Activated T-helper 2 cell treated with anti-CD3 and anti-CD28 coated beads, Interferon-gamma antibody, Interleukin-2, Interleukin-4, amounts not matched to agents 10 μg/mL and 5 μg/mL and 100 μg/mL, durations not matched to agents 14 hours and 24 hours and 36 hours (primary cell): ENCODE measurements at regions not wholly inside any gene's neighbourhood (a gene's known extent, or its start where the extent isn't known, plus 50 kb on each side); places are given as distances from the start of the nearest gene placed in this dataset.
"Not testable (repeated sequence)": the region's sequence is repeated elsewhere in the genome, so short reads cannot be mapped to it uniquely, and the experiment has no call there.

Experiments
- DNase-seq: peaks from one replicate; pipeline ENCODE4 v3.0.0; 2021; ENCODE audit warnings: low spot score
- H3K27ac Mint-ChIP-seq: one replicate; pipeline ENCODE4 v1.8.0; 2021; ENCODE audit warnings: mixed read lengths
- H3K27me3 Mint-ChIP-seq: one replicate; pipeline ENCODE4 v1.8.0; 2021; ENCODE audit warnings: low read depth, mixed read lengths
- H3K36me3 Mint-ChIP-seq: one replicate; pipeline ENCODE4 v1.8.0; 2021; ENCODE audit warnings: low read depth, mixed read lengths
- H3K4me1 Mint-ChIP-seq: one replicate; pipeline ENCODE4 v1.8.0; 2021; ENCODE audit warnings: low read depth, mixed read lengths
- H3K4me3 Mint-ChIP-seq: one replicate; pipeline ENCODE4 v1.8.0; 2021; ENCODE audit warnings: low read depth, mild to moderate bottlenecking, moderate library complexity, mixed read lengths
- H3K9me3 Mint-ChIP-seq: one replicate; pipeline ENCODE4 v1.8.0; 2021; ENCODE audit warnings: mixed read lengths
- intact Hi-C: fragments of 100-400 bp; cut with micrococcal nuclease; formaldehyde crosslinking; loops from one replicate; pipeline ENCODE4 v1.15.1; 2023

DNA sequence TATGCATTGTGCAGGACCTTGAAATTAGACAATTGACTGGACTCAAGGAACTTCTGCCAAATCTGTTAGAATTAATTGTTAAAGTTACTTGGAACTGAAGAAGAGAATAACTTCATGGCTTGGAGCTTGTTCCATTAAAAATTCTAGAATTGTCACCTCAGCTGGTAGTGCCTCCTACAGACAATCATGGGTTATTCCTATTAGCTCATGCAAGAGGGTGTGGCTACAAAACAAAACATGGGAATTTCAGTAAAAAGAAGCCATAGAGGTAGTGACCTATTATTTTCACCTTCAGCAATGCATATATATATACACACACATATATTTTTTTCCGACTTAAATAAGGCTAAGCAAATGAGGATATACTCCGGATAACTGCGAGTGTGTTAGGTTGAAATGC, 181.9 kb upstream of the DTNA start:
- intact Hi-C loops = no loop called here
- Mint-ChIP-seq H3K4me3 (no peak overlapping the region), H3K27ac (no peak overlapping the region), H3K36me3 (no peaks in the 10 kb centered on the region), H3K27me3 (no peaks in the 10 kb centered on the region), H3K9me3 (no peaks in the 10 kb centered on the region), H3K4me1 (no peaks in the 10 kb centered on the region)
- DNase-seq = no peak

GRCh38 chr18:34529358-34530335, 180.5 kb upstream of the DTNA start:
- DNase-seq = no peak
- intact Hi-C loops = loop anchor here (10.0 kb wide), 1 partner anchor 55 kb away; no protein-coding TSS in a partner anchor
- Mint-ChIP-seq H3K27ac (no peak overlapping the region), H3K4me3 (no peak overlapping the region), H3K9me3 (no peaks in the 10 kb centered on the region), H3K36me3 (no peaks in the 10 kb centered on the region), H3K4me1 (no peaks in the 10 kb centered on the region), H3K27me3 (no peaks in the 10 kb centered on the region)

GRCh38 chr18:34531110-34531509, 179.0 kb upstream of the DTNA start:
- H3K27ac Mint-ChIP-seq = no peak overlapping the region
- intact Hi-C loops = loop anchor here (10.0 kb wide), 1 partner anchor 56 kb away; no protein-coding TSS in a partner anchor
- no peaks in the 10 kb centered on the region for H3K4me1 Mint-ChIP-seq
- H3K27me3 Mint-ChIP-seq = no peaks in the 10 kb centered on the region
- no peaks in the 10 kb centered on the region for H3K36me3 Mint-ChIP-seq
- no peaks in the 10 kb centered on the region for H3K9me3 Mint-ChIP-seq
- DNase-seq = no peak
- H3K4me3 Mint-ChIP-seq = no peak overlapping the region

DNA sequence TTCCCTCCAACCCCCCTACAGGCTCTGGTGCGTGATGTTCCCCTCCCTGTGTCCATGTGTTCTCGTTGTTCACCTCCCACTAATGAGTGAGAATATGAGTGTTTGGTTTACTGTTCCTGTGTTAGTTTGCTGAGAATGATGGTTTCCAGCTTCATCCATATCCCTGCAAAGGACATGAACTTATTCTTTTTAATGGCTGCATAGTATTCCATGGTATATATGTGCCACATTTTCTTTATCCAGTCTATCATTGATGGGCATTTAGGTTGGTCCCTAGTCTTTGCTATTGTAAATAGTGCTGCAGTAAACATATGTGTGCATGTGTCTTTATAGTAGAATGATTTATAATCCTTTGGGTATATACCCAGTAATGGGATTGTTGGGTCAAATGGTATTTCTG, 175.5 kb upstream of the DTNA start:
- not testable (repeated sequence) for H3K36me3 Mint-ChIP-seq, H3K4me3 Mint-ChIP-seq, H3K27me3 Mint-ChIP-seq, H3K27ac Mint-ChIP-seq, DNase-seq, H3K9me3 Mint-ChIP-seq, H3K4me1 Mint-ChIP-seq
- intact Hi-C loops = loop anchor here (10.0 kb wide), 1 partner anchor 60 kb away; no protein-coding TSS in a partner anchor

- Mint-ChIP-seq H3K4me1 (no peaks in the 10 kb centered on the region), H3K27ac (no peak overlapping the region), H3K36me3 (no peaks in the 10 kb centered on the region), H3K4me3 (no peak overlapping the region), H3K9me3 (no peaks in the 10 kb centered on the region), H3K27me3 (no peaks in the 10 kb centered on the region)
- DNase-seq = no peak
- intact Hi-C loops = no loop called here
Observed at GRCh38 chr18:34540897-34541296, 169.2 kb upstream of the DTNA start.

- no peaks in the 10 kb centered on the region for H3K36me3 Mint-ChIP-seq
- intact Hi-C loops = no loop called here
Observed at GRCh38 chr18:34542625-34543024, 167.5 kb upstream of the DTNA start.

DNA sequence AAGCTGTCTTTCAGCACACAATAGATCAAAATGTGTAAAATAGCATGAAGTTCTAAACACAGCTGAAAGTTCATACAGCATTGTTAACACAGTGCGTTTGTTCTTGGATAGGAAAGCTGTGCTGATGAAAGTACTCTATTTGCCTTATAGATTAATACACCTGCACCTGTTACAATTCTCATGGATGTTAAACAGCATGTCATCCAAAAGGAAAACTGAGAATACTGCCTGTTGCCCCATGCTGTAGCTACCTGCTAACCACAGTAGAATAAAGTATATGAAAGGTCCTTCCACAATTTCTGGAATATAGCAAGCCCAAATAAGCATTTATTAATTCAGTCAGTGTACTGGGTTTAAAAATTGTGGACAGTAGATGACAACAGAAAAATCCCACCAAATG, 166.7 kb upstream of the DTNA start:
- H3K4me3 Mint-ChIP-seq = no peak overlapping the region
- intact Hi-C loops = no loop called here
- no peak overlapping the region for H3K27ac Mint-ChIP-seq
- H3K9me3 Mint-ChIP-seq = no peaks in the 10 kb centered on the region
- no peaks in the 10 kb centered on the region for H3K4me1 Mint-ChIP-seq
- DNase-seq = no peak
- no peaks in the 10 kb centered on the region for H3K27me3 Mint-ChIP-seq
- no peaks in the 10 kb centered on the region for H3K36me3 Mint-ChIP-seq

More at GRCh38 chr18:34542625-34543024, 167.5 kb upstream of the DTNA start:
- H3K4me1 Mint-ChIP-seq = no peaks in the 10 kb centered on the region
- DNase-seq = no peak
- no peak overlapping the region for H3K4me3 Mint-ChIP-seq
- H3K27me3 Mint-ChIP-seq = no peaks in the 10 kb centered on the region
- no peak overlapping the region for H3K27ac Mint-ChIP-seq
- no peaks in the 10 kb centered on the region for H3K9me3 Mint-ChIP-seq

GRCh38 chr18:34543945-34544344, 166.2 kb upstream of the DTNA start:
- Mint-ChIP-seq H3K27me3 (no peaks in the 10 kb centered on the region), H3K4me3 (no peak overlapping the region), H3K4me1 (no peaks in the 10 kb centered on the region), H3K36me3 (no peaks in the 10 kb centered on the region), H3K9me3 (no peaks in the 10 kb centered on the region), H3K27ac (no peak overlapping the region)
- intact Hi-C loops = no loop called here
- DNase-seq = no peak

GRCh38 chr18:34544930-34545329, 165.2 kb upstream of the DTNA start:
- H3K9me3 Mint-ChIP-seq = no peaks in the 10 kb centered on the region
- no peaks in the 10 kb centered on the region for H3K27me3 Mint-ChIP-seq
- H3K36me3 Mint-ChIP-seq = no peaks in the 10 kb centered on the region
- no peak for DNase-seq
- intact Hi-C loops = no loop called here
- no peak overlapping the region for H3K4me3 Mint-ChIP-seq
- H3K4me1 Mint-ChIP-seq = no peaks in the 10 kb centered on the region
- H3K27ac Mint-ChIP-seq = no peak overlapping the region

DNA sequence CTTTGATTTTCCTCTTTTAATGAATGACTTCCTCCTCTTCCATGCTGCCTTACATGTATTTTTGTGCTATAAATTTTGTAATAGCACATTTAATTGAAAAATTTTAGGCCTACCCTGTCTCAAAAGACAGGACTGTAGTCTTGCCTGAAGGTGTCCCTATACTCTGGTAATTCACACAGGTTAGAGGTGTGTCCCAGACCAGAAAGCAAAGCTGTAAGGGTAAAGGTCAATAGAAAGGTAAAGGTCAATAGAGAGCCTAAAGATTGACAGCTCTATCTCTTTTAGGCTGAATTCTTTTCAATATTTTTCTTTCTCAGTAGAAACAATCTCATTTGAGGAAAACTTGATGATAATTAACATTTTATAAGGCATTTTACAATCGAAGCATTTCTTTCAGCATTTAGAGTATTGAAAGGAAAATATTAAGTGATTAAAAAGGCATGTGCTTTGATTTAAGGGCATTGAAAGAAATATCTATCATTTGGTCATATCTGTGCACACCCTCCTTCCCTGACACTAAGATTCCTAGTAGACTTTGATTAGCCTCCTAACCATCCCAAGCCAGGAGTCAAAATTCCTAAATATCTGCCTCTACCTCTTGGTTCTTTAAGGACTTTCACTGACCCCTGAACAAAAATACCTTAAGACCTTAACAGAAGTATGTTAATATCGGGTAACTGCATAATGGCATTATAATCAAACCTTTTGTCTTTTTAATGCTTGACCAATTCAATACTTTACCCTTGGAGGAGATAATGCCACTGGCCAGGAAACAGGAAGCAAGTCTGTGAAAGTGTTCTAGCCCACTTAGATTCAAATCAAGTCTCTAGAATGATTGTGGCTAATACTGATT, 161.8 kb upstream of the DTNA start:
- DNase-seq = no peak
- no peaks in the 10 kb centered on the region for H3K4me1 Mint-ChIP-seq
- no peaks in the 10 kb centered on the region for H3K27me3 Mint-ChIP-seq
- no peaks in the 10 kb centered on the region for H3K9me3 Mint-ChIP-seq
- no peak overlapping the region for H3K27ac Mint-ChIP-seq
- intact Hi-C loops = no loop called here
- H3K4me3 Mint-ChIP-seq = no peak overlapping the region
- no peaks in the 10 kb centered on the region for H3K36me3 Mint-ChIP-seq

DNA sequence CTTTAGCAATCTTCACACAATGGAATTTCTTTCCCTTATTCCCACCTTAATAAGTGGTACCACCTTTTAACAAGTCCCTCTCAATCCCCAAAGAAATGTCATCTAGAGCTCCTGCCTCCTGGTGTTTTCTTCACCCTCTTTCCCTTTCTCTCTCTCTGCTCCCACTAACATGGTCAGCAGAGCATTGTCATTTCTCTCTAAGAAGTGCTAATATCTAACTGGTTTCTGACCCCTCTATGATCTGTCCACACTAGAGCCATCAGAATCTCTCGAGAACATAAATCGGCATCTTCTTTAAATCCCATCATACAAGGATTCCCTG, 161.2 kb upstream of the DTNA start:
- Mint-ChIP-seq H3K4me1 (no peaks in the 10 kb centered on the region), H3K4me3 (no peak overlapping the region), H3K27ac (no peak overlapping the region), H3K36me3 (no peaks in the 10 kb centered on the region), H3K9me3 (no peaks in the 10 kb centered on the region), H3K27me3 (no peaks in the 10 kb centered on the region)
- no peak for DNase-seq
- intact Hi-C loops = no loop called here

GRCh38 chr18:34549367-34549766, 160.7 kb upstream of the DTNA start:
- no peak for DNase-seq
- H3K4me3 Mint-ChIP-seq = no peak overlapping the region
- H3K27ac Mint-ChIP-seq = no peak overlapping the region
- H3K36me3 Mint-ChIP-seq = no peaks in the 10 kb centered on the region
- intact Hi-C loops = no loop called here
- H3K4me1 Mint-ChIP-seq = no peaks in the 10 kb centered on the region
- H3K27me3 Mint-ChIP-seq = no peaks in the 10 kb centered on the region
- H3K9me3 Mint-ChIP-seq = no peaks in the 10 kb centered on the region

DNA sequence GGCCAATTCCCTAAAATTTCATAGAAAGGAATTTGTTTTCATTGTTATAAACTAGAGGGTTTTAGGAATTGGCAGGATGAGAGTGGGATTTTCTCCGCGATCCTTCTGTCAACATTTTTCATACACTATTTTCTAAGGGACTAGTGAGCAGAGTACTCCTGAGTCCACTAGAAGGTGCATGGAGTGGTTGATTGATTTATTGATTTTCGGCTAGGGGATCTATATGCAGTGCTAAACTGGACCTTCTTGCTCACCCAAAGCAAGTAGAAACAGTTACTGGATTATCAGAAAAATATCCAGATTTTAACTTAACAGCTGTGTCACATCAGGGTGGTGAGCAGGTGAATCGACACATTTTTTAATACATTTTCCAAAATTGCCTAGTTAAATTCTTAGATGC, 159.9 kb upstream of the DTNA start:
- Mint-ChIP-seq H3K27me3 (no peaks in the 10 kb centered on the region), H3K36me3 (no peaks in the 10 kb centered on the region), H3K4me1 (no peaks in the 10 kb centered on the region), H3K4me3 (no peak overlapping the region), H3K27ac (no peak overlapping the region), H3K9me3 (no peaks in the 10 kb centered on the region)
- no peak for DNase-seq
- intact Hi-C loops = no loop called here
